Trophoblast cell (in vitro differentiated cells and primary cell): ENCODE measurements at regions not wholly inside any gene's neighbourhood (a gene's known extent, or its start where the extent isn't known, plus 50 kb on each side); places are given as distances from the start of the nearest gene placed in this dataset.
A peak's percentile ranks its signal among the peaks of the same experiment; 100 is the strongest.

Source experiments
- DNase-seq, 2 donors: peaks; one replicate each; pipeline ENCODE4 v3.0.0-alpha.2; 2016
- H2AFZ ChIP-seq: 2 replicates; pipeline ENCODE4 v1.6.1; 2013; ENCODE audit warnings: low read length, moderate library complexity, mild to moderate bottlenecking; ENCODE audit not compliant: insufficient read depth, poor library complexity
- H2AK5ac ChIP-seq: 2 replicates; pipeline ENCODE4 v1.6.1; 2013; ENCODE audit warnings: mild to moderate bottlenecking, low read length
- H2BK120ac ChIP-seq: 2 replicates; pipeline ENCODE4 v1.6.1; 2013; ENCODE audit warnings: low read length, mild to moderate bottlenecking, moderate library complexity; ENCODE audit not compliant: insufficient read depth, poor library complexity
- H2BK12ac ChIP-seq: 2 replicates; pipeline ENCODE4 v1.6.1; 2013; ENCODE audit warnings: mild to moderate bottlenecking, low read length, moderate library complexity
- H2BK5ac ChIP-seq: 2 replicates; pipeline ENCODE4 v1.6.1; 2013; ENCODE audit warnings: low read length, low read depth, moderate library complexity, mild to moderate bottlenecking; ENCODE audit not compliant: poor library complexity
- H3K14ac ChIP-seq: 2 replicates; pipeline ENCODE4 v1.6.1; 2013; ENCODE audit warnings: mild to moderate bottlenecking, low read length
- H3K18ac ChIP-seq: 2 replicates; pipeline ENCODE4 v1.6.1; 2013; ENCODE audit warnings: mild to moderate bottlenecking, low read length
- H3K23ac ChIP-seq: 2 replicates; pipeline ENCODE4 v1.6.1; 2013; ENCODE audit warnings: low read length
- H3K27ac ChIP-seq: 2 replicates; pipeline ENCODE4 v1.5.1; 2013; ENCODE audit warnings: low read depth, mild to moderate bottlenecking, inconsistent platforms, low read length, moderate library complexity
- H3K27me3 ChIP-seq: 2 replicates; pipeline ENCODE4 v1.6.1; 2013; ENCODE audit warnings: inconsistent platforms, mild to moderate bottlenecking, low read length, moderate library complexity; ENCODE audit not compliant: insufficient read depth
- H3K36me3 ChIP-seq, 2 experiments: 1 replicate in 1 of 2; 2 replicates in 1 of 2; pipeline ENCODE4 v1.6.1; 2013; ENCODE audit warnings: low read length in 2 of 2, mild to moderate bottlenecking in 2 of 2, moderate library complexity in 1 of 2; ENCODE audit not compliant: insufficient read depth in 2 of 2, control insufficient read depth in 1 of 2
- H3K4ac ChIP-seq: 2 replicates; pipeline ENCODE4 v1.6.1; 2013; ENCODE audit warnings: low read depth, mild to moderate bottlenecking, low read length, moderate library complexity
- H3K4me1 ChIP-seq, 2 experiments: 1 replicate in 1 of 2; 2 replicates in 1 of 2; pipeline ENCODE4 v1.6.1; 2013; ENCODE audit warnings: low read length in 2 of 2, mild to moderate bottlenecking in 2 of 2, moderate library complexity in 1 of 2; ENCODE audit not compliant: insufficient read depth in 2 of 2, control insufficient read depth in 1 of 2
- H3K4me2 ChIP-seq: 2 replicates; pipeline ENCODE4 v1.6.1; 2013; ENCODE audit warnings: inconsistent platforms, mild to moderate bottlenecking, low read length, moderate library complexity
- H3K4me3 ChIP-seq: 2 replicates; pipeline ENCODE4 v1.5.1; 2013; ENCODE audit warnings: mild to moderate bottlenecking, low read depth, low read length, inconsistent platforms
- H3K79me1 ChIP-seq: one replicate; pipeline ENCODE4 v1.6.1; 2013; ENCODE audit warnings: low read length
- H3K79me2 ChIP-seq: 2 replicates; pipeline ENCODE4 v1.6.1; 2013; ENCODE audit warnings: low read length, mild to moderate bottlenecking; ENCODE audit not compliant: control insufficient read depth, insufficient read depth, poor library complexity
- H3K9ac ChIP-seq: 2 replicates; pipeline ENCODE4 v1.6.1; 2013; ENCODE audit warnings: mild to moderate bottlenecking, low read length
- H3K9me3 ChIP-seq: 2 replicates; pipeline ENCODE4 v1.6.1; 2013; ENCODE audit warnings: low read depth, mild to moderate bottlenecking, control low read depth, inconsistent platforms, low read length; ENCODE audit not compliant: insufficient read depth
- H4K12ac ChIP-seq: 2 replicates; pipeline ENCODE4 v1.6.1; 2013; ENCODE audit warnings: low read depth, mild to moderate bottlenecking, low read length, moderate library complexity
- H4K8ac ChIP-seq: 2 replicates; pipeline ENCODE4 v1.6.1; 2013; ENCODE audit warnings: low read depth, mild to moderate bottlenecking, low read length, moderate library complexity
- H4K91ac ChIP-seq: one replicate; pipeline ENCODE4 v1.6.1; 2013; ENCODE audit warnings: low read depth, mild to moderate bottlenecking, low read length, moderate library complexity
- WGBS: extraction: QIAGEN DNeasy Blood & Tissue Kit; methylation state at CpG from one replicate; pipeline ENCODE4 v1.1.7; 2013; ENCODE audit warnings: missing lambda C conversion rate; ENCODE audit not compliant: insufficient read length, insufficient coverage; ENCODE audit errors: extremely low coverage; 5-methylcytosine and 5-hydroxymethylcytosine counted together

GRCh38 chr10:128902031-128902710 is 564.9 kb upstream of the MGMT start:
- Histone ChIP-seq H2BK5ac (no peak overlapping the region), H2AK5ac (no peak overlapping the region), H4K8ac (no peak overlapping the region), H3K9me3 (peaks cover 2% of the 10 kb centered on the region), H3K79me2 (no peaks in the 10 kb centered on the region), H3K23ac (no peak overlapping the region), H3K9ac (no peak overlapping the region), H3K36me3 (no peaks in the 10 kb centered on the region), H3K18ac (no peak overlapping the region), H2AFZ (no peak overlapping the region), H3K27ac (no peak overlapping the region), H3K4ac (no peak overlapping the region), H3K4me3 (no peak overlapping the region), H3K27me3 (no peaks in the 10 kb centered on the region), H3K79me1 (no peaks in the 10 kb centered on the region), H3K14ac (no peak overlapping the region), H2BK12ac (no peak overlapping the region), H3K4me2 (no peak overlapping the region), H4K91ac (no peak overlapping the region), H2BK120ac (no peak overlapping the region), H4K12ac (no peak overlapping the region), H3K4me1 (no peaks in the 10 kb centered on the region)
- no CpG with 5 or more reads among the region's 2 CpGs for WGBS
- DNase-seq, result no peak

- Histone ChIP-seq H3K18ac (no peak overlapping the region), H3K36me3 (no peaks in the 10 kb centered on the region), H3K14ac (no peak overlapping the region), H3K4me2 (no peak overlapping the region), H3K4ac (no peak overlapping the region), H3K23ac (no peak overlapping the region), H4K8ac (no peak overlapping the region), H2AK5ac (no peak overlapping the region), H3K9me3 (peaks cover 6% of the 10 kb centered on the region), H3K4me1 (no peaks in the 10 kb centered on the region), H3K79me1 (no peaks in the 10 kb centered on the region), H4K91ac (no peak overlapping the region), H2BK12ac (no peak overlapping the region), H3K27me3 (no peaks in the 10 kb centered on the region), H2BK120ac (no peak overlapping the region), H2AFZ (no peak overlapping the region), H2BK5ac (no peak overlapping the region), H3K9ac (peak overlapping the region; percentile 19), H3K79me2 (no peaks in the 10 kb centered on the region), H3K4me3 (no peak overlapping the region), H3K27ac (no peak overlapping the region), H4K12ac (no peak overlapping the region)
- WGBS, result no CpG with 5 or more reads among the region's 20 CpGs
- DNase-seq, result no peak
Observed at GRCh38 chr10:128907155-128907941, 559.7 kb upstream of the MGMT start.

- Histone ChIP-seq H3K4me3 (no peak overlapping the region), H2AK5ac (no peak overlapping the region), H3K27me3 (no peaks in the 10 kb centered on the region), H3K36me3 (no peaks in the 10 kb centered on the region), H4K12ac (no peak overlapping the region), H4K8ac (no peak overlapping the region), H2AFZ (no peak overlapping the region), H3K4me1 (no peaks in the 10 kb centered on the region), H3K4ac (no peak overlapping the region), H3K79me2 (no peaks in the 10 kb centered on the region), H2BK5ac (no peak overlapping the region), H3K14ac (no peak overlapping the region), H3K18ac (no peak overlapping the region), H4K91ac (no peak overlapping the region), H3K4me2 (no peak overlapping the region), H3K9ac (no peak overlapping the region), H3K23ac (no peak overlapping the region), H2BK120ac (no peak overlapping the region), H2BK12ac (no peak overlapping the region), H3K9me3 (peaks cover 6% of the 10 kb centered on the region), H3K27ac (no peak overlapping the region), H3K79me1 (no peaks in the 10 kb centered on the region)
- DNase-seq, result no peak
- no CpG with 5 or more reads among the region's 6 CpGs for WGBS
Observed at GRCh38 chr10:128908099-128908498, 558.9 kb upstream of the MGMT start.

GRCh38 chr10:128908499-128908898 is 558.5 kb upstream of the MGMT start:
- Histone ChIP-seq H3K18ac (no peak overlapping the region), H3K23ac (no peak overlapping the region), H3K4me3 (no peak overlapping the region), H3K79me2 (no peaks in the 10 kb centered on the region), H3K4me2 (no peak overlapping the region), H2BK12ac (no peak overlapping the region), H3K79me1 (no peaks in the 10 kb centered on the region), H2BK120ac (no peak overlapping the region), H4K12ac (no peak overlapping the region), H4K91ac (no peak overlapping the region), H3K4ac (no peak overlapping the region), H3K9ac (no peak overlapping the region), H2BK5ac (no peak overlapping the region), H2AK5ac (no peak overlapping the region), H2AFZ (no peak overlapping the region), H3K14ac (no peak overlapping the region), H3K9me3 (peaks cover 6% of the 10 kb centered on the region), H4K8ac (no peak overlapping the region), H3K4me1 (no peaks in the 10 kb centered on the region), H3K27me3 (no peaks in the 10 kb centered on the region), H3K36me3 (no peaks in the 10 kb centered on the region), H3K27ac (no peak overlapping the region)
- WGBS, result no CpG with 5 or more reads among the region's 4 CpGs
- no peak for DNase-seq
